SIG-M5 (cell line): ENCODE measurements at regions not wholly inside any gene's neighbourhood (a gene's known extent, or its start where the extent isn't known, plus 50 kb on each side); places are given as distances from the start of the nearest gene placed in this dataset.
A peak's percentile ranks its signal among the peaks of the same experiment; 100 is the strongest.

Experiments used
- DNase-seq: peaks from one replicate; lab custom pipeline; 2025; lab: John Stamatoyannopoulos, UW

- DNase-seq, result no peak
Measured at GRCh38 chr5:119789406-119790117, 160.2 kb downstream of the FAM170A start.

GRCh38 chr5:119792161-119792799 lies 162.9 kb downstream of the FAM170A start:
- no peak for DNase-seq

- DNase-seq, result no peak
Measured at GRCh38 chr5:119795768-119796167, 166.4 kb downstream of the FAM170A start.

- no peak for DNase-seq
Measured at GRCh38 chr5:119801570-119801969, 172.2 kb downstream of the FAM170A start.

- no peak for DNase-seq
Measured at GRCh38 chr5:119808024-119808423, 178.7 kb downstream of the FAM170A start.

GRCh38 chr5:119808474-119808873 lies 179.1 kb downstream of the FAM170A start:
- no peak for DNase-seq

- DNase-seq, result no peak
Measured at GRCh38 chr5:119810217-119810616, 180.9 kb downstream of the FAM170A start.

GRCh38 chr5:119811458-119811857 lies 182.1 kb downstream of the FAM170A start:
- DNase-seq, result no peak

GRCh38 chr5:119814655-119815054 lies 185.3 kb downstream of the FAM170A start:
- no peak for DNase-seq

GRCh38 chr5:119816055-119816454 lies 186.7 kb downstream of the FAM170A start:
- no peak for DNase-seq

- DNase-seq, result no peak
Measured at GRCh38 chr5:119820016-119820415, 190.7 kb downstream of the FAM170A start.

GRCh38 chr5:119820608-119821007 lies 191.2 kb downstream of the FAM170A start:
- DNase-seq, result no peak

GRCh38 chr5:119828541-119828940 lies 199.2 kb downstream of the FAM170A start:
- DNase-seq, result no peak

GRCh38 chr5:119829341-119829740 lies 200.0 kb downstream of the FAM170A start:
- DNase-seq, result no peak

- DNase-seq, result no peak
Measured at GRCh38 chr5:119833176-119833575, 203.8 kb downstream of the FAM170A start.

- DNase-seq, result peak; percentile 49
Measured at GRCh38 chr5:119840175-119840574, 210.8 kb downstream of the FAM170A start.

GRCh38 chr5:119852140-119852539 lies 222.8 kb downstream of the FAM170A start:
- DNase-seq, result no peak

GRCh38 chr5:119860463-119860862 lies 231.1 kb downstream of the FAM170A start:
- no peak for DNase-seq

- DNase-seq, result no peak
Measured at GRCh38 chr5:119862619-119863018, 233.3 kb downstream of the FAM170A start.

- DNase-seq, result no peak
Measured at GRCh38 chr5:119864286-119864685, 234.9 kb downstream of the FAM170A start.

- DNase-seq, result no peak
Measured at GRCh38 chr5:119873611-119874010, 244.3 kb downstream of the FAM170A start.

- no peak for DNase-seq
Measured at GRCh38 chr5:119876522-119876921, 247.2 kb downstream of the FAM170A start.

- DNase-seq, result no peak
Measured at GRCh38 chr5:119878712-119879111, 249.4 kb downstream of the FAM170A start.

GRCh38 chr5:119879446-119879845 lies 250.1 kb downstream of the FAM170A start:
- DNase-seq, result no peak
